ENCODE measurements at regions not wholly inside any gene's neighbourhood (a gene's known extent, or its start where the extent isn't known, plus 50 kb on each side); places are given as distances from the start of the nearest gene placed in this dataset.

- TF ChIP-seq, protein P1, sequence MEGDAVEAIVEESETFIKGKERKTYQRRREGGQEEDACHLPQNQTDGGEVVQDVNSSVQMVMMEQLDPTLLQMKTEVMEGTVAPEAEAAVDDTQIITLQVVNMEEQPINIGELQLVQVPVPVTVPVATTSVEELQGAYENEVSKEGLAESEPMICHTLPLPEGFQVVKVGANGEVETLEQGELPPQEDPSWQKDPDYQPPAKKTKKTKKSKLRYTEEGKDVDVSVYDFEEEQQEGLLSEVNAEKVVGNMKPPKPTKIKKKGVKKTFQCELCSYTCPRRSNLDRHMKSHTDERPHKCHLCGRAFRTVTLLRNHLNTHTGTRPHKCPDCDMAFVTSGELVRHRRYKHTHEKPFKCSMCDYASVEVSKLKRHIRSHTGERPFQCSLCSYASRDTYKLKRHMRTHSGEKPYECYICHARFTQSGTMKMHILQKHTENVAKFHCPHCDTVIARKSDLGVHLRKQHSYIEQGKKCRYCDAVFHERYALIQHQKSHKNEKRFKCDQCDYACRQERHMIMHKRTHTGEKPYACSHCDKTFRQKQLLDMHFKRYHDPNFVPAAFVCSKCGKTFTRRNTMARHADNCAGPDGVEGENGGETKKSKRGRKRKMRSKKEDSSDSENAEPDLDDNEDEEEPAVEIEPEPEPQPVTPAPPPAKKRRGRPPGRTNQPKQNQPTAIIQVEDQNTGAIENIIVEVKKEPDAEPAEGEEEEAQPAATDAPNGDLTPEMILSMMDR (IDR thresholded peaks at IDR 0.05), result no peak
- TF ChIP-seq POLR2AphosphoS5 (IDR thresholded peaks at IDR 0.05), result no peak
- no peak for TF ChIP-seq POLR2A (IDR thresholded peaks at IDR 0.05)
- Histone ChIP-seq H3K9me3 (no peaks in the 10 kb centered on the region), H3K4me1 (no peaks in the 10 kb centered on the region), H3K27ac (no peak overlapping the region), H3K27me3 (no peaks in the 10 kb centered on the region), H3K36me3 (no peaks in the 10 kb centered on the region), H3K4me3 (no peak overlapping the region)
- intact Hi-C loops (cut with DNase I; ENCODE audit: low total_unique reads), result no loop called here
- DNase-seq (ENCODE audit: low spot score in 2 of 2), result no peak
Measured at GRCh38 chr12:29072631-29073030, 76.4 kb upstream of the FAR2 start.

DNA sequence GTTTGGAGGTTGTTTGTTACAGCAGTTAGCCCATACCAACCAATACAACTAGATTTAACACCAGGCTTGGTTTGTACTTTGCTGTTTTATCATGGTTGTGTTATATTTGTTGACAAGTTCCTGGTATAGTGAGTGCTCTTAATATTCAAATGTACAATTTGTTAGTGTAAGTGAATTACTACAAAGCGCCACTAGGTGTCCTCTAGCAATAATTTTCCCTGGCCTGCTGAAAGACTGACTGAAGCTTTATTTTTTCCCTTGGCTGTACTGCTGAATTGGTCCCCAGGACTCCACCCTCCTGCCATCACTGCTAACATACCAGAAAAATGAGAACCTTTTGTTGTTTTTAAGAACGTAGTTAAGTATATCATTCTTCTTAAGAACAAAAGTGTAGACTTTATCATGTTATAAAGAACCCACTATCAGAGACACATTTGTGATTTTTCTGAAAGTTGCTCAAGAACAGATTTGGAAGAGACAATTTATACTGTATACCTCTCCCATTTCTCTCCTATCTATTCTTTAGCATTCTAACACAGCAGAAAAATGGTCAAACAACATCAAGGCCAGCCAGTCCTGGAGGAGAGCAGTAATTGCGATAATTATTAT lies 75.3 kb upstream of the FAR2 start:
- H3K27ac ChIP-seq, result no peak overlapping the region
- no peak overlapping the region for H3K4me3 ChIP-seq
- DNase-seq (ENCODE audit: low spot score in 2 of 2), result no peak
- H3K36me3 ChIP-seq, result no peaks in the 10 kb centered on the region
- H3K4me1 ChIP-seq, result no peaks in the 10 kb centered on the region
- intact Hi-C loops (cut with DNase I; ENCODE audit: low total_unique reads), result no loop called here
- TF ChIP-seq, protein P1 (IDR thresholded peaks at IDR 0.05), result peak; percentile 51 to 76 (median 60)
- TF ChIP-seq POLR2A (IDR thresholded peaks at IDR 0.05), result no peak
- H3K9me3 ChIP-seq, result no peaks in the 10 kb centered on the region
- no peaks in the 10 kb centered on the region for H3K27me3 ChIP-seq

DNA sequence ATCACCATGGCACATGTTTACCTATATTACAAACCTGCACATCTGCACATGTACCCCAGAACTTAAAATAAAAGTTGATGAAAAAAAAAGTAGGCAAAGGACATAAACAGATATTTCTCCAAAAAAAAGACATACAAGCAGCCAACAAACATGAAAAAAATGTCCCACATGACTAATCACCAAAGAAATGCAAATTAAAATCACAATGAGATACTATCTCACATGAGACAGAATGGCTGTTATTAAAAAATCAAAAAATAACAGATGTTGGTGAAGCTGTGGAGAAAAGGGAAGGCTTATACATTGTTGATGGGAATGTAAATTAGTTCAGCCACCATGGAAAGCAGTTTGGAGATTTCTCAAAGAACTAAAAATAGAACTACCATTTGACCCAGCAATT lies 68.0 kb upstream of the FAR2 start:
- H3K4me1 ChIP-seq, result no peaks in the 10 kb centered on the region
- H3K9me3 ChIP-seq, result no peaks in the 10 kb centered on the region
- intact Hi-C loops (cut with DNase I; ENCODE audit: low total_unique reads), result no loop called here
- H3K27me3 ChIP-seq, result no peaks in the 10 kb centered on the region
- no peak overlapping the region for H3K27ac ChIP-seq
- H3K4me3 ChIP-seq, result no peak overlapping the region
- no peaks in the 10 kb centered on the region for H3K36me3 ChIP-seq
- TF ChIP-seq POLR2AphosphoS5 (IDR thresholded peaks at IDR 0.05) (no peak), POLR2A (IDR thresholded peaks at IDR 0.05) (no peak)
- TF ChIP-seq, protein P1 (IDR thresholded peaks at IDR 0.05), result no peak
- no peak for DNase-seq (ENCODE audit: low spot score in 2 of 2)

DNA sequence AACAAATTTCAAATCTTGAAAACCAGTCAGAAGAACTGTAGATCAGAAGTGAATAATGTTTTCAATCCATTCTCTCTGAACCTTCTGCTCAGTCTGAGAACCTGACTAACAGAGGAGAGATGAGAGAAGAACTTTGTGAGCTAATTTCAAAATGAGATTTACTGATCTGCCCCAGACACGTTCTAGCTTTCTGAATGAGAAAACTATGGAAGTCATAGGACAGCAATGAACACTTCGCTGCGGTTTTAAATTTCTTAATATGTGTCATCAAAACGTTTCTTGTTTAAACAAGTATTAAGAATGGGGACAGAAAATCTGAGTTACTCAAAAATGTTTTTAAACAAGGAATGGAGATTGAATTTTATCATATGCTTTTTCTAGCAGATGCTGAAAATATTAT lies 66.6 kb upstream of the FAR2 start:
- Histone ChIP-seq H3K4me1 (no peaks in the 10 kb centered on the region), H3K4me3 (no peak overlapping the region), H3K36me3 (no peaks in the 10 kb centered on the region), H3K27ac (no peak overlapping the region), H3K27me3 (no peaks in the 10 kb centered on the region), H3K9me3 (no peaks in the 10 kb centered on the region)
- intact Hi-C loops (cut with DNase I; ENCODE audit: low total_unique reads), result no loop called here
- TF ChIP-seq POLR2AphosphoS5 (IDR thresholded peaks at IDR 0.05), result no peak
- DNase-seq (ENCODE audit: low spot score in 2 of 2), result no peak

DNA sequence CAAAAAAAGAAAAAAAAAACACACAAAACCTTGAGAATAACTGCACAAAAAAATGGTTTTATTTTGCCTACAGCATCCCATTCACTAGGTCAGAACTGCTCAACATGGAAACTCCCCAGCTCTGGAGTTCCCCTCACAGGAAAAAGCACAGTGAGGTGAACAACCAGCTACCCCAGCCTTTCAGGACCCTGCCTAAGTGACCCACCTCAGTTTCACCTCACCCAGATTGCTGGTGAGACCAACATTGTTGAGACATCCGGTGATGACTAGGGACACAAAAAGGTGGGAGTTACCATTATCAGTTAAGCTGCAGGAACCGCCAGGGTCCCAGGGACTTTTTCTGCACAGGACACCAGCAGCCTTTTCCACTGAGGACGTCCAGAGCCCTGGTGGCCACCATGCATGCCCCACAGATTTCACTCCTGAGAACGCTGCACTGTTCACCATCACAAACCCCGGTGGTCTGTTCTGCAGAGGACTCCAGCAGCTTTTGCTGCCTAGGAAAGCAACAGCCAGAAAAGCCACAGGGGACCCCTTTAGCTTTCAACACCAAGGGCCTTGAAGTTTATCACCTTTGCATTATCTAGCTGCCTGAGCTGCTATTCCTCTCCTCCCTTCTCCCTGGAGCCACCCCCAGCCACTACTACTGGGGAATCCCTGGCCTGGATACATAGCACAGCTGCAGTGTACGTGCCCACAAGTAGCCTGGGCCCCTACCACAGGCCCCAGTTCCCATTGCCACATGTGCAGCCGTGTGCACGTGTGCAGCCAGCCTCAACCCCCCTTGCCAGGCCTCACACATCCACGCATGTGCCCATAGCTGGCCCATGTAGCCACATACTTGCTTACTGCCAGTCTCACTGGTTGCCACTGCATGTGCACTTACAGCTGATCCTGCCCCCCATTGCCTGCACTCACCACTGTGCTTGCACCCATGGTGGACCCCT lies 62.5 kb upstream of the FAR2 start:
- TF ChIP-seq POLR2AphosphoS5 (IDR thresholded peaks at IDR 0.05) (no peak), POLR2A (IDR thresholded peaks at IDR 0.05) (no peak)
- TF ChIP-seq, protein P1 (IDR thresholded peaks at IDR 0.05), result no peak
- no peak for DNase-seq (ENCODE audit: low spot score in 2 of 2)
- no peaks in the 10 kb centered on the region for H3K27me3 ChIP-seq
- H3K9me3 ChIP-seq, result peaks cover 0 to 9% of the 10 kb centered on the region in 2 donors
- no peaks in the 10 kb centered on the region for H3K36me3 ChIP-seq
- no peak overlapping the region for H3K27ac ChIP-seq
- intact Hi-C loops (cut with DNase I; ENCODE audit: low total_unique reads), result no loop called here
- no peaks in the 10 kb centered on the region for H3K4me1 ChIP-seq
- no peak overlapping the region for H3K4me3 ChIP-seq
